DND-41 (cell line): ENCODE measurements at regions not wholly inside any gene's neighbourhood (a gene's known extent, or its start where the extent isn't known, plus 50 kb on each side); places are given as distances from the start of the nearest gene placed in this dataset.

Experiments used
- ATAC-seq: fragments of 200-7000 bp; cut with Tn5 transposase; 3 replicates; pipeline ENCODE4 v1.9.1; 2021; ENCODE audit warnings: low read depth; ENCODE audit not compliant: insufficient read depth
- DNase-seq: peaks from one replicate; pipeline ENCODE4 v3.0.0-alpha.2; 2020
- H2AFZ ChIP-seq: 2 replicates; pipeline ENCODE4 v1.6.0; 2012; ENCODE audit warnings: low read depth, low read length
- H3K27ac ChIP-seq: 2 replicates; pipeline ENCODE4 v1.5.1; 2012; ENCODE audit warnings: low read length, inconsistent platforms
- H3K27me3 ChIP-seq: fragments of 200-600 bp; sonication (generic); 2 replicates; pipeline ENCODE4 v1.6.0; 2012; ENCODE audit warnings: low read length, mild to moderate bottlenecking, inconsistent platforms; ENCODE audit not compliant: insufficient read depth, poor library complexity
- H3K36me3 ChIP-seq: 2 replicates; pipeline ENCODE4 v1.5.1; 2012; ENCODE audit warnings: low read length, inconsistent platforms; ENCODE audit not compliant: insufficient read depth
- H3K4me1 ChIP-seq: 2 replicates; pipeline ENCODE4 v1.5.1; 2012; ENCODE audit warnings: mild to moderate bottlenecking, low read length; ENCODE audit not compliant: insufficient read depth
- H3K4me2 ChIP-seq: 2 replicates; pipeline ENCODE4 v1.6.0; 2012; ENCODE audit warnings: mild to moderate bottlenecking, moderate library complexity, low read length, inconsistent platforms; ENCODE audit not compliant: insufficient read depth
- H3K4me3 ChIP-seq, 2 experiments: fragments of 200-600 bp in 1 of 2; shearing (Covaris generic) in 1 of 2; 2 replicates each; pipeline ENCODE4 v1.5.1; 2012 to 2016; ENCODE audit warnings: inconsistent platforms in 2 of 2, low read length in 2 of 2, mild to moderate bottlenecking in 2 of 2, low read depth in 1 of 2, moderate library complexity in 1 of 2
- H3K79me2 ChIP-seq: 2 replicates; pipeline ENCODE4 v1.6.0; 2012; ENCODE audit warnings: low read length, inconsistent platforms; ENCODE audit not compliant: insufficient read depth
- H3K9ac ChIP-seq: 2 replicates; pipeline ENCODE4 v1.6.0; 2012; ENCODE audit warnings: low read depth, mild to moderate bottlenecking, inconsistent platforms, low read length, moderate library complexity
- H3K9me3 ChIP-seq: 2 replicates; pipeline ENCODE4 v1.5.1; 2012; ENCODE audit warnings: low read length, moderate library complexity, mild to moderate bottlenecking, inconsistent platforms; ENCODE audit not compliant: insufficient read depth, severe bottlenecking
- H4K20me1 ChIP-seq: 2 replicates; pipeline ENCODE4 v1.6.0; 2012; ENCODE audit warnings: low read length; ENCODE audit not compliant: insufficient read depth
- CTCF ChIP-seq: IDR thresholded peaks from 2 replicates; pipeline ENCODE4 v1.5.1; 2012; ENCODE audit warnings: borderline replicate concordance, low read length, moderate library complexity, mild to moderate bottlenecking; ENCODE audit not compliant: poor library complexity, severe bottlenecking; ENCODE audit errors: extremely low read depth
- EZH2 ChIP-seq: IDR thresholded peaks from 3 replicates; pipeline ENCODE4 v1.6.1; 2012; ENCODE audit warnings: borderline replicate concordance, low read depth, mild to moderate bottlenecking, moderate library complexity, low read length, inconsistent platforms; ENCODE audit not compliant: severe bottlenecking

GRCh38 chr2:195543902-195544894 is 112.8 kb upstream of the SLC39A10 start:
- Histone ChIP-seq H3K27me3 (no peaks in the 10 kb centered on the region), H3K27ac (peak overlapping the region; percentile 73), H2AFZ (peak overlapping the region; percentile 18; the same call in 1 of the 2 replicates), H3K36me3 (peaks cover 7% of the 10 kb centered on the region; the same call in 1 of the 2 replicates), H3K9ac (no peak overlapping the region), H3K4me1 (peaks cover 48% of the 10 kb centered on the region), H3K9me3 (peaks cover 17% of the 10 kb centered on the region), H3K79me2 (no peaks in the 10 kb centered on the region), H4K20me1 (no peaks in the 10 kb centered on the region), H3K4me3 (no peak overlapping the region), H3K4me2 (no peak overlapping the region)
- no peak for TF ChIP-seq CTCF
- TF ChIP-seq EZH2, result no peak
- ATAC-seq (peak; percentile 29), DNase-seq (no peak)

GRCh38 chr2:195543063-195543462 is 114.0 kb upstream of the SLC39A10 start:
- Histone ChIP-seq H3K9me3 (peaks cover 5% of the 10 kb centered on the region), H3K27me3 (no peaks in the 10 kb centered on the region), H3K4me3 (no peak overlapping the region), H4K20me1 (no peaks in the 10 kb centered on the region), H3K27ac (peak overlapping the region; percentile 73), H3K4me2 (no peak overlapping the region), H3K36me3 (no peaks in the 10 kb centered on the region), H3K4me1 (peaks cover 60% of the 10 kb centered on the region), H3K79me2 (no peaks in the 10 kb centered on the region), H3K9ac (peak overlapping the region; percentile 6; the same call in 1 of the 2 replicates), H2AFZ (peak overlapping the region; percentile 42; the same call in 1 of the 2 replicates)
- ATAC-seq, result peak; percentile 18
- TF ChIP-seq EZH2, result no peak
- TF ChIP-seq CTCF, result no peak
- DNase-seq, result peak; percentile 40

GRCh38 chr2:195542067-195542466 is 115.0 kb upstream of the SLC39A10 start:
- DNase-seq (no peak), ATAC-seq (peak; percentile 11; the same call in 1 of the 3 replicates)
- Histone ChIP-seq H3K9ac (no peak overlapping the region), H3K4me2 (no peak overlapping the region), H3K36me3 (no peaks in the 10 kb centered on the region), H3K27ac (peak overlapping the region; percentile 73), H3K9me3 (peaks cover under 1% of the 10 kb centered on the region), H3K79me2 (peaks cover 5% of the 10 kb centered on the region), H4K20me1 (no peaks in the 10 kb centered on the region), H3K4me1 (peaks cover 70% of the 10 kb centered on the region), H3K27me3 (no peaks in the 10 kb centered on the region), H2AFZ (no peak overlapping the region), H3K4me3 (no peak overlapping the region)
- TF ChIP-seq CTCF, result no peak
- no peak for TF ChIP-seq EZH2
